Nephron progenitor cell (in vitro differentiated cells): ENCODE measurements at regions not wholly inside any gene's neighbourhood (a gene's known extent, or its start where the extent isn't known, plus 50 kb on each side); places are given as distances from the start of the nearest gene placed in this dataset.
"Not testable (repeated sequence)": the region's sequence is repeated elsewhere in the genome, so short reads cannot be mapped to it uniquely, and the experiment has no call there.

Source experiments
- DNase-seq: peaks from one replicate; pipeline ENCODE4 v3.0.0; 2021
- H3K27ac Mint-ChIP-seq: 2 replicates; pipeline ENCODE4 v1.8.0; 2021; ENCODE audit warnings: mild to moderate bottlenecking, moderate library complexity, mixed read lengths
- H3K27me3 Mint-ChIP-seq: 2 replicates; pipeline ENCODE4 v1.8.0; 2021; ENCODE audit warnings: mild to moderate bottlenecking, low read depth, mixed read lengths; ENCODE audit not compliant: poor library complexity
- H3K36me3 Mint-ChIP-seq: 2 replicates; pipeline ENCODE4 v1.8.0; 2021; ENCODE audit warnings: low read depth, mixed read lengths
- H3K4me1 Mint-ChIP-seq: 2 replicates; pipeline ENCODE4 v1.8.0; 2021; ENCODE audit warnings: mixed read lengths
- H3K4me3 Mint-ChIP-seq: 2 replicates; pipeline ENCODE4 v1.8.0; 2021; ENCODE audit warnings: mild to moderate bottlenecking, moderate library complexity, mixed read lengths
- H3K9me3 Mint-ChIP-seq: 2 replicates; pipeline ENCODE4 v1.8.0; 2021; ENCODE audit warnings: mild to moderate bottlenecking, moderate library complexity, mixed read lengths
- TF ChIP-seq, protein P1 (sequence below): fragments of 200-600 bp; sonication (generic); IDR thresholded peaks from 2 replicates; pipeline ENCODE4 v1.5.0; 2021; ENCODE audit warnings: antibody characterized with exemption

GRCh38 chr11:13595166-13595565 lies 73.3 kb upstream of the FAR1 start:
- Mint-ChIP-seq H3K36me3 (peaks cover 2% of the 10 kb centered on the region), H3K4me3 (no peak overlapping the region), H3K9me3 (peaks cover 7% of the 10 kb centered on the region), H3K27ac (no peak overlapping the region), H3K27me3 (peaks cover 5% of the 10 kb centered on the region), H3K4me1 (no peaks in the 10 kb centered on the region)
- DNase-seq: no peak
- TF ChIP-seq, protein P1, sequence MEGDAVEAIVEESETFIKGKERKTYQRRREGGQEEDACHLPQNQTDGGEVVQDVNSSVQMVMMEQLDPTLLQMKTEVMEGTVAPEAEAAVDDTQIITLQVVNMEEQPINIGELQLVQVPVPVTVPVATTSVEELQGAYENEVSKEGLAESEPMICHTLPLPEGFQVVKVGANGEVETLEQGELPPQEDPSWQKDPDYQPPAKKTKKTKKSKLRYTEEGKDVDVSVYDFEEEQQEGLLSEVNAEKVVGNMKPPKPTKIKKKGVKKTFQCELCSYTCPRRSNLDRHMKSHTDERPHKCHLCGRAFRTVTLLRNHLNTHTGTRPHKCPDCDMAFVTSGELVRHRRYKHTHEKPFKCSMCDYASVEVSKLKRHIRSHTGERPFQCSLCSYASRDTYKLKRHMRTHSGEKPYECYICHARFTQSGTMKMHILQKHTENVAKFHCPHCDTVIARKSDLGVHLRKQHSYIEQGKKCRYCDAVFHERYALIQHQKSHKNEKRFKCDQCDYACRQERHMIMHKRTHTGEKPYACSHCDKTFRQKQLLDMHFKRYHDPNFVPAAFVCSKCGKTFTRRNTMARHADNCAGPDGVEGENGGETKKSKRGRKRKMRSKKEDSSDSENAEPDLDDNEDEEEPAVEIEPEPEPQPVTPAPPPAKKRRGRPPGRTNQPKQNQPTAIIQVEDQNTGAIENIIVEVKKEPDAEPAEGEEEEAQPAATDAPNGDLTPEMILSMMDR: no peak

GRCh38 chr11:13594044-13594443 lies 74.4 kb upstream of the FAR1 start:
- Mint-ChIP-seq H3K27ac (no peak overlapping the region), H3K36me3 (peaks cover 3% of the 10 kb centered on the region), H3K27me3 (peaks cover 7% of the 10 kb centered on the region), H3K9me3 (peaks cover 14% of the 10 kb centered on the region), H3K4me1 (no peaks in the 10 kb centered on the region), H3K4me3 (no peak overlapping the region)
- TF ChIP-seq, protein P1: no peak
- DNase-seq: no peak

- Mint-ChIP-seq H3K27me3 (peaks cover 4% of the 10 kb centered on the region), H3K36me3 (no peaks in the 10 kb centered on the region), H3K4me1 (no peaks in the 10 kb centered on the region), H3K27ac (no peak overlapping the region), H3K9me3 (peaks cover 42% of the 10 kb centered on the region), H3K4me3 (no peak overlapping the region)
- DNase-seq: no peak
- TF ChIP-seq, protein P1: no peak
These were observed 82.8 kb upstream of the PTH start for GRCh38 chr11:13578514-13579140.

DNA sequence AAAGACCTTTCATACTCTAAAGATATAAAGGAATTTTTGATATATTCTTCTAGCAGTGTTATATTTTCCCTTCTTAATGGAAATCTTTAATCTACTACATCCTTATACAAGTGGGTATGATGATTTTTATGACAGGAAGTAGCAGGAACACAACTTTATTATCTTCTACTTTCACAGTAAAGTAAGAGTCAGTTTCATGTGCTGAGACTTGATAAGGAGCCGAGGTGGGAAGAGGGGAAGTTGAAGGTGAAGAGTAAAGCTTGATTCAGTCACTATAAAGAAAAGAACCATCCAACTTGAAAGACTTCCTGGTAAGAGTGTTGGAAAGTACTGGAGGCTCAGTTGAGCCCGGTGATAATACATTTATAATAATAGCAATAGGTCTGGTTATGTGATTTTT lies 82.1 kb upstream of the PTH start:
- TF ChIP-seq, protein P1: no peak
- no peak overlapping the region for H3K27ac Mint-ChIP-seq
- peaks cover 6% of the 10 kb centered on the region for H3K27me3 Mint-ChIP-seq
- H3K9me3 Mint-ChIP-seq: peaks cover 41% of the 10 kb centered on the region
- DNase-seq: no peak
- no peaks in the 10 kb centered on the region for H3K4me1 Mint-ChIP-seq
- H3K4me3 Mint-ChIP-seq: no peak overlapping the region
- H3K36me3 Mint-ChIP-seq: no peaks in the 10 kb centered on the region

- Mint-ChIP-seq H3K27ac (no peak overlapping the region), H3K27me3 (peaks cover 9% of the 10 kb centered on the region), H3K4me3 (no peak overlapping the region), H3K36me3 (no peaks in the 10 kb centered on the region), H3K4me1 (no peaks in the 10 kb centered on the region), H3K9me3 (peaks cover 45% of the 10 kb centered on the region)
- TF ChIP-seq, protein P1: no peak
- DNase-seq: no peak
These were observed 81.2 kb upstream of the PTH start for GRCh38 chr11:13576995-13577394.

DNA sequence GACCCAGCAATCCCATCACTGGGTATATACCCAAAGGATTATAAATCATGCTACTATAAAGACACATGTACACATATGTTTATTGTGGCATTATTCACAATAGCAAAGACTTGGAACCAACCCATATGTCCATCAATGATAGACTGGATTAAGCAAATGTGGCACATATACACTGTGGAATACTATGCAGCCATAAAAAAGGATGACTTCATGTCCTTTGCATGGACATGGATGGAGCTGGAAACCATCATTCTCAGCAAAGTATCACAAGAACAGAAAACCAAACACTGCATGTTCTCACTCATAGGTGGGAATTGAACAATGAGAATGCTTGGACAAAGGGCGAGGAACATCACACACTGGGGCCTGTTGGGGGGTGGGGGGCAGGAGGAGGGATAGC lies 79.6 kb upstream of the PTH start:
- H3K27me3 Mint-ChIP-seq, H3K27ac Mint-ChIP-seq, H3K4me1 Mint-ChIP-seq, DNase-seq, H3K4me3 Mint-ChIP-seq, H3K36me3 Mint-ChIP-seq: not testable (repeated sequence)
- peaks cover 28% of the 10 kb centered on the region for H3K9me3 Mint-ChIP-seq
